Erythroblast (primary cell): ENCODE measurements at regions not wholly inside any gene's neighbourhood (a gene's known extent, or its start where the extent isn't known, plus 50 kb on each side); places are given as distances from the start of the nearest gene placed in this dataset.

ENCODE experiments used
- GATA1 ChIP-seq: IDR thresholded peaks from 2 replicates; pipeline ENCODE4 v1.6.1; 2011; ENCODE audit warnings: low read depth, mild to moderate bottlenecking, control low read depth, low read length, moderate library complexity
- POLR2A ChIP-seq: IDR thresholded peaks from 2 replicates; pipeline ENCODE4 v1.6.1; 2011; ENCODE audit warnings: mild to moderate bottlenecking, low read length

DNA sequence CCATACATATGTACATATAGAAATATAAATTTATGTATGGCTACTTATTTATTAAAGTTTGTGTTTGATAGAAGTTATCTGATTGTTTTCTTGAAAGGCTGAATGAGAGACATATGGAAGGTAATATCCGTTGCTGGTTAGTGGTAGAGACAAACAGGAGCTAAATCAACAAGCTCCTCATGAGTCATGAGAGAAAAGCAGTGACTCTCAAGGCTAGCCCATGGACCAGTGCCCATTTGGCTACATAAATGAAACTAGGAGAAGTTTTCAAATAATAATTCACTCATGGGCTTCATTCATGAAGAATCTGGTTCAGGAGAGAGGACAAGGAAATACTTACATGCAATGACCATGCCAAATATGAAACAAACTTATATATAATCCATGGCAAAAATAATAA, 504.5 kb upstream of the ITGA1 start:
- TF ChIP-seq POLR2A (no peak), GATA1 (no peak)
